Nucleus accumbens (tissue), 56 donors: ENCODE measurements at regions not wholly inside any gene's neighbourhood (a gene's known extent, or its start where the extent isn't known, plus 50 kb on each side); places are given as distances from the start of the nearest gene placed in this dataset.

Experiments
- DNase-seq, 56 donors: peaks; one replicate each; lab custom pipeline; 2025; lab: John Stamatoyannopoulos, UW

DNA sequence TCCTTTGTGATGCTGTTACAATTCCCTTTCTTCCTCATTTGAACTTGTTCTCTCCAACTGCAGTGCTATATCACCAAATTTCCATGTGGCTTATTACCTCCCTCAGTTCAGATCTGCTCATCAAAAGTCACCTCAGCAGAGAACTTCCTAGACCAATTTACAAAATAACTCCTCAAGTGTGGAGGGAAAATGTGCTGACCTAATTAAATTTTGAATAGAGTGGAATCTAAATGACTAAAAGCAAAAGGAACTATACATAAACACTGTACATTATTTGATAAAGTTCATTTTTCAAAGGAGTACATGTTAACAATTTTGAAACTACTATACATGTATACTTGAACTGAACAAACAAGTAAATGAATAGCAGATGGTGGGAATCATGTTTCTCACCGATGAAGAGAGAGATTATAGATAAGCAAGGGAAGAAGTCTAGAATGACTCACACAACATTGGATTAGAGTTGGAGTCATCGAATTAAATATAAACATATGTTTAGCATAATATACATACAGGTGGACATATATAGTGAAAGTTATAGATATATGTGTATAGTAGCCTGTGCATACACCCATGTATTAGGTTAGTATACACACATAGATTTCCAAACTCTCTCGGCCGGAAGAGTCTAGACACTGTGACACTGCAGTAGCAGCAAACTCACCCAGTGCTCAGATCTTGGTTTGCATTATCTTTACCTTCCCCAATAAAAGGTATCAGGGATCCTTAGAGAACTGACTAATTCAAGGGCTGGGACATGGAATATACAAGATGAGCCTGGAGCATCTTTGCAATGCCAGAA, 318.7 kb downstream of the PCDH18 start:
- no peak for DNase-seq

GRCh38 chr4:137212601-137213000, 319.7 kb downstream of the PCDH18 start:
- DNase-seq = peak in 7 of 56 donors; percentile 0 to 10 (median 2)

DNA sequence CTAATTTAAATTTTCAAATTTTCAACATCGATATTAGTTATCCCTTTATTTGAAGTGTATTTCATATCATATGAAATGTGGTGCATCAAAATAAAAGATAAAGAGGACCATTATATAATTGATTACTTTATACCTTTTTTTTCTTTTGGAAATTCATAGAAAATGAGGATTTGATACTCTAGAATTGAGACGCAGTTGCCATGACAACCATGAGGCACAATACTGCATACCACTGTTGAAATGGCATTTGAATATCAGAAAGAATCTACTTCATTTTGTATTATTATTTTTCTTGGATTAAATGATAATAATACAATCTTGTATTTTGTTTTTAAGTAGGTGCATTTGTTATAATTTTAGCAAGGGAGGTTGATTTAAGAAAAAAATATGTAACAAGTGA, 323.1 kb downstream of the PCDH18 start:
- peak in 1 of 56 donors; percentile 10 for DNase-seq

DNA sequence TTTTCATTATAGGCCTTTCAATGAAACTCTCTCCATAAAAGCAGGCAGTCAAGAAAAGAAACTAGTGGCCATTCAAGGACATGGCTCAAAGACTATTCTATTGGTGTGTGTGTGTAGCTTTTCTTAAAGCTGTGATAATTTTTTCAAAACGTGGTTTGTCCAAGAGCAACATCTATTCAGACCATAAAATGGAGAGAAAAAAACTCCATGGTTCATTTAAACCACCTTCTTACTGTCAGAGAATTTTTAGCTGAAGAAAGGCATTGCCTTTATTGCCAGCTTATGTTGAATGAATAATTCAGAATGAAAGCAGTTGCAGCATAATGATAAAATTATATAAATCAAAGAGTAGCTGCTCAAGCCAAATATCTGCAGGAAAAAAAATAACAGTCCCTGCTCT, 325.5 kb downstream of the PCDH18 start:
- DNase-seq = no peak

DNA sequence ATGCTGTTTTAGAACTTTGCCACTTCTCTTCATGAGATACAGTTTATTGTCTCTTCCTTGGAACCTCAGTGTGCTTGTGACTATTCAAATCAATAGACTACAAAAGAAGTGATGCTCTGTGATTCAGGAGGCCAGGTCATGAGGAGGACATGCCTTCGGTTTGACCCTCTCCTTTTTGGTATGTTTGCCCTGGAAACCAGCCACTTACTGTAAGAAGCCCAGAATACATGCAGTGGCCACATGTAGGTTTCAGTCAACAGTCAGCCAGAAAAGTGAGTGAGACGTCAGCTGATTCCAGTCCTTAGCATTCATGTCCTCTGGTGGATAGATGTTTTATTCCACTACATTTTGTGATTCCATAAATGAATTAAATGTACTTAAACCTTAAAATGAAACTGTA, 328.7 kb downstream of the PCDH18 start:
- DNase-seq = no peak

DNA sequence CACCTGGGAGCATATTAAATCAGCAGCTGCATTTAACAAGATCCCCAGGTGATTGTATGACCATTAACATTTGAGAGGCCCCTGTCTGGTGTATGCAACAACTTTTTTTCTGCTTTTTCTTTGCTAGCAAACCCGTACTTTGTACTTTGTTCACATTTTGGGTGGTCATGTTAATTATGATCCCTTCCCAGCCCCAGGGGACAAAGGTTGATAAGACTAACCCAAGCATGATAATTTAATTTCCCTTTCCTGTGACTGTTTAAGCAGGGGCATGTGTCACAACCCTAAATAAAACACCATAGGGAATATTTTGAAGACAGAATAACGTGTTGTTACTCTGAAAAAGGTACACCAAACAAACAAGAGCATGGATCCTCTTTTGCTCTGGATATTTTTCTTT, 332.0 kb downstream of the PCDH18 start:
- DNase-seq = no peak

- no peak for DNase-seq
These were observed 333.5 kb downstream of the PCDH18 start for GRCh38 chr4:137198791-137199190.

GRCh38 chr4:137194670-137195069, 337.6 kb downstream of the PCDH18 start:
- DNase-seq = no peak

DNA sequence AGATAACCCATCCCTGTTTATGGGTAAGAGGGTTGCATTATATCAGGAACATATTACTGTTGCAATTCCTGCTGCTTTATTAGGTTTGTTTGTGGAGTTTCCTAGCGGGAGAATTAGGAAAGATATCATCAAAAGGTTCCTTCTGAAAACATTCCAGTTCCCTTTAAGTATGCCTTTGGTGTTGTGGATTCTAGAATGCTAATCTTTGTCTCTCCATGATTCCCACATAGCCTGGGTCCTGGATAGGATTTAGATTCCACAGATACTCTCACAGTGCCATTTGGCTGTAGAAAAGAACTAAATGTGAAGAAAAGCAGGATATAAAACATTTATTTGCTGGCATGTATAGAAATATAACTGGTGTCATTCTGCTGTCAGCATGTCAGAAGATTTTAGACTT, 338.7 kb downstream of the PCDH18 start:
- DNase-seq = no peak

GRCh38 chr4:137181293-137181899, 350.9 kb downstream of the PCDH18 start:
- no peak for DNase-seq

DNA sequence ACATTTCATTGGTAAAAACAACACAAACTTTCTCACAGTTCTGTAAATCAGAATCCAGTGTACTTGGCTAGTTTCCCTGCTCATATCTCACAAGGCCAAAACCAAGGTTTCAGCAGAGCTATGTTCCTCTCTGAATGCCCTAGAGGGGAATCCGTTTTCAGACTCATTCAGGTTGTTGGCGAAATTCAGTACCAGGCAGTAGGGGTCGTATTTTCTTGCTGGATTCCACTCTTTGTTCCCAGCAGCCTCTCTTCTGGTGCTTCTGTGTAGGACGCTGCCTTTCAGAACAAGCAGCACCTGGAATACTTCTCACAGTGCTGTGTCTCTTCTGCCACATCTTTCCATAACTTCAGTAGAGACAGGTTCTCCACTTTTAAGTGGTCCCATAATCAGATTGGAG, 351.9 kb downstream of the PCDH18 start:
- DNase-seq = no peak

DNA sequence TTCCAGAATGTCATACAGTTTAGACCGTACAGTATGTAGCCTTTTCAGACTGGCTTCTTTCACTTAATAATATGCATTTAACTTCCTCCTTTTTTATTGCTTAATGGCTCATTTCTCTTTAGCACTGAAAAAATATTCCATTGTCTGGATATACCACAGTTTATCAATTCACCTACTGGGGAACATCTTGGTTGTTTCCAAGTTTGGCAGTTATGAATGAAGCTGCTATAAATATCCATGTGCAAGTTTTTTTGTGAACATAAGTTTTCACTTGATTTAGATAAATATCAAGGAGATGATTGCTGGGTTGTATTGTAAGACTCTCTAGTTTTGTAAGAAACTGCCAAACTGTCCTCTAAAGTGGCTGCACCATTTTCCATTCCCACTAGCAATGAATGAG, 375.5 kb downstream of the PCDH18 start:
- no peak for DNase-seq

DNA sequence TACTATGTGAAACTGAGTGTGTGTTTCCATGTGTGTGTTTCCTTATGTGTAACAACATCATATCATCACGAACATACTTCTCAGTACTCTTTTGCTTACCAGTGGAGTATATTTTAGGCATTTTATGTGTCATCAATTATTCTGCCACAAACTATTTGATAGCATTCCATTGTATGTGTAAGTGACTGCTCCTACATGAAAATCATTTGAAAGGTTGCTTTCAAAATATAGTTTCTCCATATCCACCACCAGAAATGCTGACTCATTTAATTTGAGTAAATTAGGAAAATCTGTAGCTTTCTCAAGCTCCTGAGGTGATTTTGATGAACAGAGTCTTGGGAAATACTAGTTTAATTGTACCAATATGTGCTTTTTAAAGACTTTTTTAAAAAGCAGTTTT, 376.2 kb downstream of the PCDH18 start:
- no peak for DNase-seq

GRCh38 chr4:137131201-137131600, 401.1 kb downstream of the PCDH18 start:
- DNase-seq = no peak

DNA sequence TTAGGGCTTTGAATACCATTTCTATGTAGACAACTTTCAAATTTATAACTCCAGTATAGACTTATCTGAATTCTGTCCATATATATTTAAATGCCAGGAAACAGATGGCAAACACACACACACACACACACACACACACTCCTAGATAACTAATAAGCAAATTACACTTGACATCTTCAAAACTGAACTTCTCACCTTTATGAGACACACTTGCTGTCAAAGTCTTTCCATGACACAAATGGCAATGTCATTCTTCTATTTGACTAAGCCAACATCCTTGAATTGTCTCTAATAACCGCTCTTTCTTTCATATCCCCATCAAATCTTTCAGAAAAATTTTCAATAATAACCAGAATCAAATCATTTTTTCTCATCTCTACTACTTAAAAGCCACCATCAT, 402.4 kb downstream of the PCDH18 start:
- no peak for DNase-seq

DNA sequence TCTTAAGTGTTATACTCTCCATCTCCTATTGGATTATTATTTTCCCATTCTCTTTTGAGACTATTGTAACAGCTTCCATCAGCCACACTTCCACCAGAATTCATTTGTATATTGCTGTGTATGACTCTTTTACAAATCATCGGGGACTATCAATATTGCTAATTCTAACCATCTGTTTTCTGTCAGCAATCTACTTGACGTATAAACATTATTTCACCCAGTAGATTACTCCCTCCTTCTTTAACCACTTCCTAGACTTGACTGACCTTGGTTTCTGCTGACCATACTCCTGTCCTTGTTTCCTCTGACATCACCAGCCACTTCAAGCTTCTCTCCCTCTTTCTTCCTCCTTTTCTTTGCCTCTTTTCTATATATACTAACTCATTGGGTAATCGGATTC, 402.9 kb downstream of the PCDH18 start:
- DNase-seq = no peak

- DNase-seq = no peak
These were observed 407.3 kb downstream of the PCDH18 start for GRCh38 chr4:137125011-137125410.

DNA sequence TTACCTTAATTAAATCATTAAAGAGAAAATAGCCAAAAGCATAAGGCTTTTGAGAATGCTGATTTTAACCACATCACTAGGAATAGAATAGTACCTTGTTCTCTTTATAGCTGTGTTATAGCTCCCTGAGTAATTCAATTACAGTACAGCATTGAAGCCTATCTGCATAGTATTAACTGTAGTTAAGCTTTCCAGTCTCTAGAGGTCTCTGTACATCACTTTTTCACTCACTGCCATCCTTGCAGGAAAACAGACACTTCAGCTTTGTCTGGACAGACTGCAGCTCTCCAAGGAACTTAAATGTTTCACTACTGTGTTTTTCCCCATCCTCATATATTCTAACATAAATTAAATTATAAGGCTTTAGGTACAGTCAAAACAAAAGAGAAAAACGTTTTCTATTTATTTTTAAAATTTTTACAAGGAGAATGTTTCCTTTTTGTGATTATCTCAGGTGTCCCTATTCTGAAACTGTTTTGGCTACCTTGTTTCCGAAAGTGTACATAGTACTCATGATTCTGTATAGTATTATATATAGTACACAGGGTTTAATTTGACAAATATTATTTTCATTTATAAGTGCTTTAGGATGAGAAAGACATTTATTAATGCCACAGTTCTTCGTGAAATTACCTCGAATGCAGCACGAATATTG, 407.9 kb downstream of the PCDH18 start:
- DNase-seq = peak in 3 of 56 donors; percentile 1 to 9 (median 9)

DNA sequence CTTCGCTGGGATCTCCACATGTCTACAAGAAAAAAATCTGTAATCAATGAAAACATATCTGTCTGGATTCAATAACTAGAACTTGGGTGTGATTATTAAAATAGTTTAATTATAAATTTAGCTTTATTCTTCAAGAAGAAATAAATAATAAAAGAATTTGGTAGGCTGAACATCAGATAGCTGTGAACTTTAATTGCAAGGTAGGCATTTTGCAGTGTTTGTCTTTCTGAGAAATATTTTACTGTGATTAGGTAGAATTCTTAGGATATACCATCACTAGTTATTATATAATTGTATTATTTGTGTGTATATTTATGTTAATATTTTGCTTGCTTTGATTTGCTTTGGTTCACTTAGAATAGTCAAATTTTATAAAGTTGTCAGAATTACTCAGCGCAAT, 409.4 kb downstream of the PCDH18 start:
- no peak for DNase-seq

- no peak for DNase-seq
These were observed 416.1 kb downstream of the PCDH18 start for GRCh38 chr4:137116144-137116543.

- DNase-seq = no peak
These were observed 425.6 kb downstream of the PCDH18 start for GRCh38 chr4:137106733-137107132.

- no peak for DNase-seq
These were observed 426.0 kb downstream of the PCDH18 start for GRCh38 chr4:137106287-137106686.
